Endothelial cell of umbilical vein (primary cell): ENCODE measurements at regions not wholly inside any gene's neighbourhood (a gene's known extent, or its start where the extent isn't known, plus 50 kb on each side); places are given as distances from the start of the nearest gene placed in this dataset.

Experiments
- BruUV-seq: library from RNA; stranded (reverse); fragments of 400-500 nt; replicated peaks from 2 replicates; lab custom pipeline; 2021; lab: Mats Ljungman, UMichigan
- CTCF ChIA-PET: fragments of 300-600, 350-600 bp; sonication (Branson Sonifier 250); formaldehyde crosslinking; loops from one replicate; lab custom pipeline; 2021; ENCODE audit warnings: antibody characterized with exemption, inconsistent platforms; lab: Charles Lee
- POLR2A ChIA-PET: fragments of 300-600, 350-600 bp; sonication (Branson Sonifier 250); formaldehyde crosslinking; loops from one replicate; lab custom pipeline; 2021; ENCODE audit warnings: antibody characterized with exemption, inconsistent platforms; lab: Charles Lee
- DNase-seq: peaks from one replicate; pipeline ENCODE4 v3.0.0-alpha.2; 2011; ENCODE audit warnings: low read depth, low spot score
- FAIRE-seq: peaks from 2 replicates; lab custom pipeline; 2011; peaks lifted over from hg19 to GRCh38; lab: Jason Lieb, UNC
- H2AFZ ChIP-seq: 2 replicates; pipeline ENCODE4 v1.6.0; 2012; ENCODE audit warnings: low read depth, low read length, control low read depth, inconsistent platforms
- H3K27ac ChIP-seq: 2 replicates; pipeline ENCODE4 v1.5.1; 2011; ENCODE audit warnings: low read depth, mild to moderate bottlenecking, control low read depth, low read length, moderate library complexity; ENCODE audit not compliant: insufficient read depth
- H3K27me3 ChIP-seq, 2 experiments: 2 replicates each; pipeline versions ENCODE4 v1.6.0 to v1.6.1; 2011; ENCODE audit warnings: low read length in 2 of 2, mixed read lengths in 1 of 2; ENCODE audit not compliant: control insufficient read depth in 2 of 2, insufficient read depth in 2 of 2
- H3K36me3 ChIP-seq, 2 experiments: 2 replicates in 1 of 2; 3 replicates in 1 of 2; pipeline ENCODE4 v1.5.1; 2011; ENCODE audit warnings: low read length in 2 of 2, mild to moderate bottlenecking in 1 of 2, moderate library complexity in 1 of 2; ENCODE audit not compliant: control insufficient read depth in 2 of 2, insufficient read depth in 2 of 2; ENCODE audit errors: extremely low read depth in 1 of 2
- H3K4me1 ChIP-seq: 3 replicates; pipeline ENCODE4 v1.5.1; 2011; ENCODE audit warnings: mild to moderate bottlenecking, low read length; ENCODE audit not compliant: control insufficient read depth, insufficient read depth; ENCODE audit errors: extremely low read depth
- H3K4me2 ChIP-seq: 2 replicates; pipeline ENCODE4 v1.6.1; 2011; ENCODE audit warnings: low read length, control low read depth, mixed read lengths; ENCODE audit not compliant: insufficient read depth
- H3K4me3 ChIP-seq, 3 experiments: fragments of 200-600 bp in 1 of 3; sonication (generic), shearing (Covaris generic) in 1 of 3; replicated peaks in 1 of 3; 2 replicates each; pipeline ENCODE4 v1.5.1; 2011 to 2016; ENCODE audit warnings: control low read depth in 3 of 3, low read length in 3 of 3, mild to moderate bottlenecking in 2 of 3, inconsistent platforms in 1 of 3, low read depth in 1 of 3, moderate library complexity in 1 of 3; ENCODE audit not compliant: insufficient read depth in 1 of 3
- H3K79me2 ChIP-seq: 2 replicates; pipeline ENCODE4 v1.6.0; 2012; ENCODE audit warnings: low read length, inconsistent platforms; ENCODE audit not compliant: control insufficient read depth, insufficient read depth
- H3K9ac ChIP-seq: replicated peaks from 2 replicates; pipeline ENCODE3; 2011; ENCODE audit warnings: low read length, control low read depth; ENCODE audit not compliant: insufficient read depth; ENCODE audit errors: extremely low read depth
- H3K9me1 ChIP-seq: replicated peaks from 3 replicates; pipeline ENCODE4 v1.6.0; 2011; ENCODE audit warnings: mild to moderate bottlenecking, low read length; ENCODE audit not compliant: control insufficient read depth, insufficient read depth; ENCODE audit errors: extremely low read depth
- H3K9me3 ChIP-seq: replicated peaks from 2 replicates; pipeline ENCODE4 v1.5.1; 2012; ENCODE audit warnings: low read length, inconsistent platforms; ENCODE audit not compliant: control insufficient read depth, insufficient read depth
- H4K20me1 ChIP-seq: replicated peaks from 2 replicates; pipeline ENCODE3; 2011; ENCODE audit warnings: mild to moderate bottlenecking, low read length; ENCODE audit not compliant: control insufficient read depth, insufficient read depth; ENCODE audit errors: extremely low read depth
- CTCF ChIP-seq, 2 donors: IDR thresholded peaks; 1 replicate in 1 of 2; 2 replicates in 1 of 2; pipeline ENCODE4 v1.5.1; 2011; ENCODE audit warnings: low read length in 2 of 2, mild to moderate bottlenecking in 2 of 2, moderate library complexity in 2 of 2, control low read depth in 1 of 2, inconsistent platforms in 1 of 2, low read depth in 1 of 2; ENCODE audit not compliant: insufficient read depth in 1 of 2; ENCODE audit errors: extremely low read depth in 1 of 2
- EZH2 ChIP-seq: IDR thresholded peaks from 2 replicates; pipeline ENCODE4 v1.6.1; 2012; ENCODE audit warnings: borderline replicate concordance, low read depth, mild to moderate bottlenecking, moderate library complexity, low read length, inconsistent platforms; ENCODE audit not compliant: severe bottlenecking
- FOS ChIP-seq: IDR thresholded peaks from 2 replicates; pipeline ENCODE4 v1.6.1; 2011; ENCODE audit warnings: mild to moderate bottlenecking, low read length, moderate library complexity, borderline replicate concordance; ENCODE audit not compliant: insufficient read depth
- GATA2 ChIP-seq: IDR thresholded peaks from 2 replicates; pipeline ENCODE4 v1.7.0; 2011; ENCODE audit warnings: low read depth, mild to moderate bottlenecking, moderate library complexity, mixed read lengths, low read length; ENCODE audit not compliant: insufficient read length, insufficient read depth
- JUN ChIP-seq: IDR thresholded peaks from 2 replicates; pipeline ENCODE4 v1.6.1; 2011; ENCODE audit warnings: borderline replicate concordance, low read depth; ENCODE audit not compliant: insufficient read length, insufficient read depth
- MAX ChIP-seq: IDR thresholded peaks from 2 replicates; pipeline ENCODE4 v1.6.1; 2011; ENCODE audit not compliant: insufficient read depth, insufficient read length
- MYC ChIP-seq: IDR thresholded peaks from one replicate; pipeline ENCODE4 v1.6.1; 2011; ENCODE audit warnings: mild to moderate bottlenecking, low read depth, low read length
- POLR2A ChIP-seq: IDR thresholded peaks from 2 replicates; pipeline ENCODE4 v1.6.1; 2012; ENCODE audit warnings: low read depth, mild to moderate bottlenecking, control low read depth, low read length
- POLR2AphosphoS5 ChIP-seq: IDR thresholded peaks from 2 replicates; pipeline ENCODE4 v1.6.1; 2012; ENCODE audit warnings: low read depth, mild to moderate bottlenecking, control low read depth, low read length, moderate library complexity; ENCODE audit not compliant: insufficient read depth
- dilution Hi-C: fragments of 300-500 bp; cut with MboI; formaldehyde crosslinking; loops from one replicate; pipeline ENCODE4 v1.15.0; 2019; ENCODE audit warnings: low sequenced_read_pairs; ENCODE audit not compliant: extremely low pct_ligation_motif_present
- intact Hi-C: fragments of 100-400 bp; cut with micrococcal nuclease; formaldehyde crosslinking; loops from one replicate; pipeline ENCODE4 v1.10.0; 2022

- Histone ChIP-seq H3K79me2 (no peaks in the 10 kb centered on the region), H3K4me1 (no peaks in the 10 kb centered on the region), H3K9me3 (no peaks in the 10 kb centered on the region), H4K20me1 (no peaks in the 10 kb centered on the region), H3K9me1 (no peaks in the 10 kb centered on the region), H3K4me2 (no peak overlapping the region), H3K9ac (no peak overlapping the region), H3K27me3 (no peaks in the 10 kb centered on the region), H3K4me3 (no peak overlapping the region), H3K36me3 (no peaks in the 10 kb centered on the region), H2AFZ (no peak overlapping the region), H3K27ac (no peak overlapping the region)
- FAIRE-seq (no peak), DNase-seq (no peak)
- TF ChIP-seq GATA2 (no peak), CTCF (IDR thresholded peaks at IDR 0.05; ENCODE audit: extremely low read depth in 1 of 2, insufficient read depth in 1 of 2, low read depth in 1 of 2, low read length in 2 of 2) (no peak), EZH2 (no peak), JUN (no peak), POLR2AphosphoS5 (no peak), MAX (no peak), POLR2A (no peak), FOS (no peak), MYC (no peak)
- ChIA-PET CTCF (no interaction called here), POLR2A (interaction anchor here (0.7 kb wide), 1 partner anchor 16 kb away, joined by 9 read pairs; no protein-coding TSS in a partner anchor)
- dilution Hi-C loops (no loop called here), intact Hi-C loops (no loop called here)
- BruUV-seq = no TSS peak
Observed at GRCh38 chr1:30637183-30637980, 86.0 kb downstream of the MATN1 start.
